MM.1S (cell line): ENCODE measurements at regions not wholly inside any gene's neighbourhood (a gene's known extent, or its start where the extent isn't known, plus 50 kb on each side); places are given as distances from the start of the nearest gene placed in this dataset.

Experiments
- DNase-seq: peaks from one replicate; pipeline ENCODE4 v3.0.0-alpha.2; 2015
- H2AFZ ChIP-seq: fragments of 300-600 bp; sonication (generic); 2 replicates; pipeline ENCODE4 v1.6.0; 2016; ENCODE audit warnings: antibody characterized with exemption, low read length
- H3F3A ChIP-seq: fragments of 300-600 bp; sonication (generic); 2 replicates; pipeline ENCODE4 v1.6.1; 2016; ENCODE audit warnings: mild to moderate bottlenecking, antibody characterized with exemption, low read length, moderate library complexity, mixed read lengths; ENCODE audit not compliant: insufficient read depth
- H3K27ac ChIP-seq: fragments of 300-600 bp; sonication (generic); 2 replicates; pipeline ENCODE4 v1.5.1; 2016; ENCODE audit warnings: mild to moderate bottlenecking, low read length
- H3K27me3 ChIP-seq: fragments of 300-600 bp; sonication (generic); replicated peaks from 2 replicates; pipeline ENCODE4 v1.6.0; 2016; ENCODE audit warnings: low read length; ENCODE audit not compliant: insufficient read depth
- H3K36me3 ChIP-seq: fragments of 300-600 bp; sonication (generic); replicated peaks from 2 replicates; pipeline ENCODE4 v1.6.1; 2016; ENCODE audit warnings: mild to moderate bottlenecking, low read length, mixed read lengths; ENCODE audit not compliant: insufficient read depth
- H3K4me1 ChIP-seq: fragments of 300-600 bp; sonication (generic); 2 replicates; pipeline ENCODE4 v1.6.1; 2016; ENCODE audit warnings: low read length, mixed read lengths
- H3K4me2 ChIP-seq: fragments of 300-600 bp; sonication (generic); 2 replicates; pipeline ENCODE4 v1.6.0; 2016; ENCODE audit warnings: low read depth, low read length
- H3K4me3 ChIP-seq: fragments of 300-600 bp; sonication (generic); 2 replicates; pipeline ENCODE4 v1.5.1; 2016; ENCODE audit warnings: low read length, mixed read lengths
- H3K79me2 ChIP-seq: fragments of 300-600 bp; sonication (generic); 2 replicates; pipeline ENCODE4 v1.6.1; 2016; ENCODE audit warnings: mixed run types, low read length, mixed read lengths
- H3K9ac ChIP-seq: fragments of 300-600 bp; sonication (generic); 2 replicates; pipeline ENCODE4 v1.6.1; 2016; ENCODE audit warnings: low read length, mixed read lengths
- H3K9me2 ChIP-seq: fragments of 300-600 bp; sonication (generic); replicated peaks from 2 replicates; pipeline ENCODE4 v1.6.1; 2016; ENCODE audit warnings: mild to moderate bottlenecking, low read length, mixed read lengths; ENCODE audit not compliant: insufficient read depth
- H3K9me3 ChIP-seq: fragments of 300-600 bp; sonication (generic); replicated peaks from 2 replicates; pipeline ENCODE4 v1.6.1; 2016; ENCODE audit warnings: mild to moderate bottlenecking, low read length, mixed read lengths; ENCODE audit not compliant: insufficient read depth
- H4K20me1 ChIP-seq: fragments of 300-600 bp; sonication (generic); 2 replicates; pipeline ENCODE4 v1.6.1; 2016; ENCODE audit warnings: mild to moderate bottlenecking, low read length, moderate library complexity, mixed read lengths; ENCODE audit not compliant: insufficient read depth
- EZH2 ChIP-seq: fragments of 300-600 bp; sonication (generic); optimal IDR thresholded peaks from 2 replicates; pipeline ENCODE3; 2017; ENCODE audit warnings: low read depth, mild to moderate bottlenecking, antibody characterized with exemption, low read length, mixed read lengths
- EZH2phosphoT487 ChIP-seq: fragments of 300-600 bp; sonication (generic); IDR thresholded peaks from 2 replicates; pipeline ENCODE4 v1.6.1; 2018; ENCODE audit warnings: antibody characterized with exemption, low read length
- TF ChIP-seq, protein P1 (sequence below): fragments of 300-600 bp; sonication (generic); IDR thresholded peaks from 2 replicates; pipeline ENCODE4 v1.5.1; 2016; ENCODE audit warnings: antibody characterized with exemption, low read length, mixed read lengths

DNA sequence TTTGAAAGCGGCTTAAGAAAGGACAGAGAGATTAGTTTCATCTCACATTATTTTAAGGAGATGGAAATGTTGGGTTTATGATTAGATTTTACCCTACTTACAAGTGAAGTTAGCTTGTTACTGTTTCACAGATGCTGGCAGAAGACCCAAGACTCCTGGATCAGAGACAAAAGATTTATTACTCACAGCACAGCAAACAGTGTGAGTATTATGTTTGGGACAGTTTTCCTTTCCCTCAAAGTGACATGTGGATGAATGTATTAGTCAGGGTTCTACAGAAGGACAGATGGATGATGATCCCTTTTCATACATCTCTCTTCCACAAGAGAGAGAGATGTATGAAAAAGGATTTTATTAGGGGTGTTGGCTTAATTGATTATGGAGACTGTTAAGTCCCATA lies 281.8 kb upstream of the CDH2 start:
- Histone ChIP-seq H3K27me3 (no peaks in the 10 kb centered on the region), H3F3A (no peaks in the 10 kb centered on the region), H2AFZ (no peak overlapping the region), H3K27ac (no peak overlapping the region), H3K9me3 (no peaks in the 10 kb centered on the region), H3K9me2 (no peaks in the 10 kb centered on the region), H3K4me1 (no peaks in the 10 kb centered on the region), H3K36me3 (no peaks in the 10 kb centered on the region), H3K9ac (no peak overlapping the region), H3K79me2 (no peaks in the 10 kb centered on the region), H4K20me1 (no peaks in the 10 kb centered on the region), H3K4me3 (no peak overlapping the region), H3K4me2 (no peak overlapping the region)
- no peak for DNase-seq
- TF ChIP-seq, protein P1, sequence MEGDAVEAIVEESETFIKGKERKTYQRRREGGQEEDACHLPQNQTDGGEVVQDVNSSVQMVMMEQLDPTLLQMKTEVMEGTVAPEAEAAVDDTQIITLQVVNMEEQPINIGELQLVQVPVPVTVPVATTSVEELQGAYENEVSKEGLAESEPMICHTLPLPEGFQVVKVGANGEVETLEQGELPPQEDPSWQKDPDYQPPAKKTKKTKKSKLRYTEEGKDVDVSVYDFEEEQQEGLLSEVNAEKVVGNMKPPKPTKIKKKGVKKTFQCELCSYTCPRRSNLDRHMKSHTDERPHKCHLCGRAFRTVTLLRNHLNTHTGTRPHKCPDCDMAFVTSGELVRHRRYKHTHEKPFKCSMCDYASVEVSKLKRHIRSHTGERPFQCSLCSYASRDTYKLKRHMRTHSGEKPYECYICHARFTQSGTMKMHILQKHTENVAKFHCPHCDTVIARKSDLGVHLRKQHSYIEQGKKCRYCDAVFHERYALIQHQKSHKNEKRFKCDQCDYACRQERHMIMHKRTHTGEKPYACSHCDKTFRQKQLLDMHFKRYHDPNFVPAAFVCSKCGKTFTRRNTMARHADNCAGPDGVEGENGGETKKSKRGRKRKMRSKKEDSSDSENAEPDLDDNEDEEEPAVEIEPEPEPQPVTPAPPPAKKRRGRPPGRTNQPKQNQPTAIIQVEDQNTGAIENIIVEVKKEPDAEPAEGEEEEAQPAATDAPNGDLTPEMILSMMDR = no peak
- TF ChIP-seq EZH2 (no peak), EZH2phosphoT487 (no peak)

DNA sequence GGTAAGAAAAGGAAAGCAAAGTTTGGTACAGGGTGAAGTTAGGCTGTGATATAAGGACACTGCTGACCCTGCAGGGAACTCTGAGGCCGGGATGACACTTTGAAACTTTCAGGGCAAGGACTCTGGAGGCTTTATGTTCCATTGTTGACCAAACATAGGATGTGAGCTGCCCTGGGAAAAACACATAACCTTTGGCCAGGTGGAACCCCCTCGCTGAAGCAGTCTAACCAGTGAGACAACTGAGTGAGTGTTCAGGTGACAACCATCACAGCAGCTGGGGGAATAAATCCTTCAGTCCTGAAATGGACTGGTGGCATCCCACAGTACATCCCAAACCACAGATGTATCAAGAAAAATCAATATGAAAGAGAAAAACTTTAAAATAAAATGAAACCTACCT lies 280.9 kb upstream of the CDH2 start:
- H3K9me3 ChIP-seq = no peaks in the 10 kb centered on the region
- no peak overlapping the region for H3K9ac ChIP-seq
- H3K4me1 ChIP-seq = no peaks in the 10 kb centered on the region
- no peak overlapping the region for H3K4me3 ChIP-seq
- H3K4me2 ChIP-seq = no peak overlapping the region
- no peak overlapping the region for H3K27ac ChIP-seq
- H3F3A ChIP-seq = no peaks in the 10 kb centered on the region
- H3K9me2 ChIP-seq = no peaks in the 10 kb centered on the region
- no peaks in the 10 kb centered on the region for H3K27me3 ChIP-seq
- H3K79me2 ChIP-seq = no peaks in the 10 kb centered on the region
- DNase-seq = no peak
- no peak for TF ChIP-seq EZH2phosphoT487
- no peak overlapping the region for H2AFZ ChIP-seq
- H4K20me1 ChIP-seq = no peaks in the 10 kb centered on the region
- no peaks in the 10 kb centered on the region for H3K36me3 ChIP-seq

DNA sequence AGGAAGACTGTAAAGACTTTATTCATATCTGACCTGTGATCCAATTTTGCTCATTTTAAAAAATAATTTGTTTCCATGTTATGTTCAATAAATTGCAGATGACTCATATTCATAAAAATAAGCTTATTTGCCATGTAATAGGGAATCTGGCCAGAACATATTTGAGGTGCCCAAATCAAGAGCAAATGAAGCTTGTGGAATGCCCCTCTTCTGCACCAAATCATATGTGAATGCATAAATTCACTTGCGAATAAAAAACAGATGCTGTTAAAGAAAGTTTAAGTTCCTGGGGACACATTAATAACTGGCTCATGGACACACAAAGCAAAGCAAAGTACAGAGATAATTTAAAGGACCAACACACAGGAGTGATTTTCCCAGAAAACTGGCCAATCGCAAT lies 279.0 kb upstream of the CDH2 start:
- no peaks in the 10 kb centered on the region for H3F3A ChIP-seq
- H3K4me2 ChIP-seq = no peak overlapping the region
- no peaks in the 10 kb centered on the region for H3K27me3 ChIP-seq
- no peak overlapping the region for H2AFZ ChIP-seq
- no peak for DNase-seq
- TF ChIP-seq, protein P1 = no peak
- no peak for TF ChIP-seq EZH2
- TF ChIP-seq EZH2phosphoT487 = no peak
- no peak overlapping the region for H3K4me3 ChIP-seq
- H3K79me2 ChIP-seq = no peaks in the 10 kb centered on the region
- no peaks in the 10 kb centered on the region for H3K36me3 ChIP-seq
- H3K4me1 ChIP-seq = no peaks in the 10 kb centered on the region
- H4K20me1 ChIP-seq = no peaks in the 10 kb centered on the region
- no peaks in the 10 kb centered on the region for H3K9me2 ChIP-seq
- H3K27ac ChIP-seq = no peak overlapping the region
- no peak overlapping the region for H3K9ac ChIP-seq
- H3K9me3 ChIP-seq = no peaks in the 10 kb centered on the region

DNA sequence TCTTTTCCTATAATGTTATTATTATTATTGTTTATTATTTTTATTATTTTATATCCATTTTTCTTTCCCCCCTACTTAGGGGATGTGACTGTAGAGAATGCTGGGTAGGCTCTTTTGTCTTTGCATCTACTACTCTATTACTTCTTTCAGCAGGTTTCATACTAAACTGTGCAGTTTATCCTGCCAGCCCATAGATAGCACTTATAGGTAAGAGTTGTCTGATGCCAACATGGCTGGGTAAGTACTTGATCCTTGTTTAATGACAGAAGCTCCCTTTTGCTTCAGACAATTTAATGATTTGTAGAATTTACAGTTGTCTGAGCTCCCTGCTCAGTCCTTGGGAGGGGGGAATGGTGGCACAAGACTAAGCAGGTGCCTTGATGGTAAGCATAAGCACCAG lies 262.9 kb upstream of the CDH2 start:
- no peak overlapping the region for H3K4me3 ChIP-seq
- H4K20me1 ChIP-seq = no peaks in the 10 kb centered on the region
- no peak overlapping the region for H2AFZ ChIP-seq
- H3K9ac ChIP-seq = no peak overlapping the region
- no peaks in the 10 kb centered on the region for H3K27me3 ChIP-seq
- no peaks in the 10 kb centered on the region for H3K9me3 ChIP-seq
- no peaks in the 10 kb centered on the region for H3F3A ChIP-seq
- no peaks in the 10 kb centered on the region for H3K4me1 ChIP-seq
- no peaks in the 10 kb centered on the region for H3K36me3 ChIP-seq
- TF ChIP-seq, protein P1 = 0 out of 2 replicates have a peak, but pooled peaks have one; percentile 11
- no peak for TF ChIP-seq EZH2
- no peak for TF ChIP-seq EZH2phosphoT487
- no peaks in the 10 kb centered on the region for H3K79me2 ChIP-seq
- DNase-seq = no peak
- no peak overlapping the region for H3K4me2 ChIP-seq
- H3K27ac ChIP-seq = no peak overlapping the region
- no peaks in the 10 kb centered on the region for H3K9me2 ChIP-seq
